ENCODE measurements at regions not wholly inside any gene's neighbourhood (a gene's known extent, or its start where the extent isn't known, plus 50 kb on each side); places are given as distances from the start of the nearest gene placed in this dataset.

- Histone ChIP-seq H2AK5ac (ENCODE audit: insufficient read length, low read length) (no peak overlapping the region), H3T11ph (ENCODE audit: low read length) (no peak overlapping the region), H2BK120ac (ENCODE audit: low read depth, low read length, poor library complexity, severe bottlenecking) (no peak overlapping the region), H3K14ac (ENCODE audit: insufficient read depth, low read length) (no peak overlapping the region), H2BK5ac (ENCODE audit: insufficient read length, low read length) (no peak overlapping the region), H3K4me1 (ENCODE audit: insufficient read depth, low read length) (no peaks in the 10 kb centered on the region), H3K4ac (ENCODE audit: low read depth, low read length) (no peak overlapping the region), H3K9me3 (ENCODE audit: control insufficient read depth, low read depth, low read length) (no peaks in the 10 kb centered on the region), H2BK12ac (ENCODE audit: insufficient read length, low read depth, low read length) (no peak overlapping the region), H3K23me2 (ENCODE audit: insufficient read length, low read depth, low read length, poor library complexity, severe bottlenecking) (no peaks in the 10 kb centered on the region), H3K18ac (ENCODE audit: insufficient read length, low read depth, low read length) (no peak overlapping the region), H3K27me3 (ENCODE audit: insufficient read depth, low read length) (no peaks in the 10 kb centered on the region), H3K79me2 (ENCODE audit: insufficient read depth, low read length) (no peaks in the 10 kb centered on the region), H4K20me1 (ENCODE audit: control insufficient read depth, insufficient read depth, insufficient read length) (no peaks in the 10 kb centered on the region), H3K9ac (ENCODE audit: extremely low read depth, insufficient read length, low read length) (no peak overlapping the region), H3K56ac (ENCODE audit: insufficient read length, low read depth, low read length) (no peak overlapping the region), H4K91ac (ENCODE audit: insufficient read length, low read depth, low read length) (no peak overlapping the region), H3K27ac (ENCODE audit: insufficient read length, low read depth, low read length) (no peak overlapping the region), H3K79me1 (ENCODE audit: insufficient read depth, low read depth, low read length, poor library complexity, severe bottlenecking) (no peaks in the 10 kb centered on the region), H2BK20ac (ENCODE audit: low read depth, low read length, poor library complexity, severe bottlenecking) (no peak overlapping the region), H3K4me2 (ENCODE audit: insufficient read depth, insufficient read length, low read length) (no peak overlapping the region), H4K8ac (replicated peaks; ENCODE audit: insufficient read length, low read depth, low read length) (no peak overlapping the region), H2AFZ (ENCODE audit: low read length) (no peak overlapping the region), H2BK15ac (ENCODE audit: low read depth, low read length) (no peak overlapping the region), H4K5ac (ENCODE audit: insufficient read length, low read depth, low read length) (no peak overlapping the region), H3K23ac (ENCODE audit: insufficient read length, low read depth, low read length) (no peak overlapping the region)
- TF ChIP-seq CTCF (conservative IDR thresholded peaks at IDR 0.05): no peak
- Mint-ChIP-seq H3K27ac (no peak overlapping the region), H3K9me3 (peaks cover 5 to 7% of the 10 kb centered on the region in 2 experiments; a peak in 2 of 5 replicates), H3K27me3 (ENCODE audit: low read depth) (no peaks in the 10 kb centered on the region), H3K36me3 (ENCODE audit: insufficient read depth in 1 of 3, low read depth in 3 of 3) (peaks cover 0 to 4% (median 0%) of the 10 kb centered on the region in 3 experiments; a peak in 3 of 7 replicates), H3K4me3 (no peak overlapping the region), H3K4me1 (peaks cover 18 to 23% of the 10 kb centered on the region in 2 experiments)
- WGBS (ENCODE audit: extremely low coverage, insufficient read length, low lambda C conversion rate): no CpG with 5 or more reads among the region's 3 CpGs
- no peak for DNase-seq
These were observed 846.7 kb upstream of the ID2 start for GRCh38 chr2:7835151-7835550.

Measured in H9 (cell line).